Neutrophil (primary cell): ENCODE measurements at regions not wholly inside any gene's neighbourhood (a gene's known extent, or its start where the extent isn't known, plus 50 kb on each side); places are given as distances from the start of the nearest gene placed in this dataset.
"Not testable (repeated sequence)": the region's sequence is repeated elsewhere in the genome, so short reads cannot be mapped to it uniquely, and the experiment has no call there.

Experiments
- H3K27ac ChIP-seq: fragments of 200-600 bp; sonication (generic); 2 replicates; pipeline ENCODE4 v1.5.1; 2016; ENCODE audit warnings: mild to moderate bottlenecking, moderate library complexity
- H3K27me3 ChIP-seq: fragments of 200-600 bp; sonication (generic); 2 replicates; pipeline ENCODE4 v1.6.0; 2016; ENCODE audit warnings: mild to moderate bottlenecking
- H3K36me3 ChIP-seq: fragments of 200-600 bp; sonication (generic); 2 replicates; pipeline ENCODE4 v1.5.1; 2017
- H3K4me1 ChIP-seq, 2 experiments: fragments of 200-600 bp in 1 of 2; sonication (generic) in 1 of 2; 1 replicate in 1 of 2; 2 replicates in 1 of 2; pipeline versions ENCODE4 v1.5.1 to v1.6.1; 2013 to 2016; ENCODE audit warnings: low read depth in 1 of 2, low read length in 1 of 2, mild to moderate bottlenecking in 1 of 2, moderate library complexity in 1 of 2; ENCODE audit not compliant: control insufficient read depth in 1 of 2, insufficient read depth in 1 of 2
- H3K4me3 ChIP-seq, 2 experiments: fragments of 200-600 bp in 1 of 2; sonication (generic) in 1 of 2; 1 replicate in 1 of 2; 2 replicates in 1 of 2; pipeline ENCODE4 v1.5.1; 2013 to 2016; ENCODE audit warnings: low read depth in 1 of 2, low read length in 1 of 2, mild to moderate bottlenecking in 1 of 2, moderate library complexity in 1 of 2
- H3K9me3 ChIP-seq: fragments of 200-600 bp; sonication (generic); 2 replicates; pipeline ENCODE4 v1.5.1; 2016
- CTCF ChIP-seq: fragments of 200-600 bp; sonication (generic); IDR thresholded peaks from 2 replicates; pipeline ENCODE4 v1.5.1; 2016; ENCODE audit warnings: antibody characterized with exemption

DNA sequence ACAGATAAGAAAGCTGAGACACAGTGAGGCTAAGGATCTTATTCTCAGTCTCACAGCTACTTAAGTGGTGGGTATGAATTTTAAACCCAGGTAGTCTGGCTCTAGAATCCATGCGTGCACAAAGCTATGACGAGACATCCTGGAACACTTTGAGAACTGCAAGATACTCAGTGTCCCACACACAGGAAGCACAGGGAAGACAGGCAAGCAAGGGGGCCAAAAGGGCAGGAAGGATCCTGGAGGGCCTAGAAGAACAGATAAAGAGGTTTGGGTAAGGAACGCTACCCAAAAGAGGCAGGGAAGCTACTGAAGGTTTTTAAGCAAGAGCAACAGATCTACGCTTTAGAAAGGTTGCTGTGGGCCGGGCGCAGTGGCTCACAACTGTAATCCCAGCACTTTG, 99.1 kb upstream of the HES1 start:
- Histone ChIP-seq H3K27ac (no peak overlapping the region), H3K4me1 (no peaks in the 10 kb centered on the region), H3K27me3 (no peaks in the 10 kb centered on the region), H3K9me3 (no peaks in the 10 kb centered on the region), H3K4me3 (no peak overlapping the region), H3K36me3 (no peaks in the 10 kb centered on the region)
- TF ChIP-seq CTCF = no peak

DNA sequence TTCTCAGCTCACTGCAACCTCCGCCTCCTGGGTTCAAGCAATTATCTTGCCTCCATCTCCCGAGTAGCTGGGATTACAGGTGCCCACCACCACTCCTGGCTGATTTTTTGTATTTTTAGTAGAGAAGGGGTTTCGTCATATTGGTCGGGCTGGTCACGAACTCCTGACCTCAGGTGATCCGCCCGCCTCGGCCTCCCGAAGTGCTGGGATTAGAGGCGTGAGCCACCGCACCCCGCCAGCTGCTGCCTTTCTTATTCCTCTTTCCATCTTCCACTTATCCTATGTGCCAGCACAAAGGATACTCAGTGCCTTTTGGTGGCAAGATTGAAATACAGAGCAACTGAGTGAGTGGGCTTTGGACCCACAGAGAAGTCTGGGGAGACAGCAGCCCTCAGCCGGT, 97.6 kb upstream of the HES1 start:
- not testable (repeated sequence) for H3K4me3 ChIP-seq, H3K27me3 ChIP-seq, H3K27ac ChIP-seq, H3K9me3 ChIP-seq, H3K36me3 ChIP-seq, H3K4me1 ChIP-seq

GRCh38 chr3:194038960-194039359, 97.0 kb upstream of the HES1 start:
- Histone ChIP-seq H3K9me3 (no peaks in the 10 kb centered on the region), H3K27ac (no peak overlapping the region), H3K4me3 (no peak overlapping the region), H3K27me3 (no peaks in the 10 kb centered on the region), H3K4me1 (no peaks in the 10 kb centered on the region), H3K36me3 (no peaks in the 10 kb centered on the region)
- TF ChIP-seq CTCF = no peak

DNA sequence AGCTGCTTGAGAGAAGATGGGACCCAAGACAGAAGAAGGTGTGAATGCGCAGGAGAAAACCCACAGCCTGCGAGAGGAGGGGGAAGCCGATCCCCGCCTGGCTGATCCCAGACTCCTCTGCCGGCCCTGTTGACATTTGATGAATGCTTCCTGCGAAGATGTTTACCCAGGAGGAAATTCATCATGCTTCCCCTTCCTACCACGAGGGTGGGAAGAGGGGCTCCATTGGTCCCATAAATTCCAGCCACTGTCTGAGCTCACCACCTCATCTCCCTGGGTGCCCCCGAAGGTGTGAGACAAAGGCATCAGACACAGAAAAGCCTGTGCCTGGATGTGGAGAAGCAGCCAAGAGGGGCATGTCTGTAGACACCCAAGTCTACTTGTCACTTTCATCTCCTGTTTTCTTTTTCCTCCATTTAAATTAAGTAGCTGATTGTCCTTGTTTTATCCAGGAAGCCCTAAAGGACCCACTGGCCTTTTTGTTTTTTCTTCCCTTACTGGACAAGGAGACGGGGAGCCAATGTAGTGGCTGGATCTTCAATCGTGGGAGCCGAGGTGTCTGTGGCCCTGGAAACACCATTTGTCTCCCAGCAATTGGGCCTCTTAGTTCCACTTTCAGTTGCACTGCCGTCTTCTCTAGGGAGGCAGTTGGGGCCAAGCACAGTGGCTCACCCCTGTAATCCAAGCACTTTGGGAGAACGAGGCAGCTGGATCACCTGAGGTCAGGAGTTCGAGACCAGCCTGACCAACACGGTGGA, 95.3 kb upstream of the HES1 start:
- no peak for TF ChIP-seq CTCF
- no peak overlapping the region for H3K27ac ChIP-seq
- no peaks in the 10 kb centered on the region for H3K27me3 ChIP-seq
- no peak overlapping the region for H3K4me3 ChIP-seq
- H3K36me3 ChIP-seq = no peaks in the 10 kb centered on the region
- no peaks in the 10 kb centered on the region for H3K4me1 ChIP-seq
- H3K9me3 ChIP-seq = no peaks in the 10 kb centered on the region

- H3K9me3 ChIP-seq = no peaks in the 10 kb centered on the region
Measured at GRCh38 chr3:194042927-194043326, 93.0 kb upstream of the HES1 start.

More at GRCh38 chr3:194042927-194043326, 93.0 kb upstream of the HES1 start:
- Histone ChIP-seq H3K4me1 (peaks cover 0 to 6% of the 10 kb centered on the region in 2 experiments), H3K36me3 (no peaks in the 10 kb centered on the region), H3K4me3 (no peak overlapping the region), H3K27ac (no peak overlapping the region), H3K27me3 (no peaks in the 10 kb centered on the region)
- TF ChIP-seq CTCF = no peak
